Mucosa of rectum (tissue), 2 donors: ENCODE measurements at regions not wholly inside any gene's neighbourhood (a gene's known extent, or its start where the extent isn't known, plus 50 kb on each side); places are given as distances from the start of the nearest gene placed in this dataset.

Source experiments
- H3K27ac ChIP-seq, 2 donors: one replicate each; pipeline ENCODE4 v1.7.0; 2013; ENCODE audit warnings: inconsistent platforms in 2 of 2, low read depth in 2 of 2, low read length in 2 of 2
- H3K27me3 ChIP-seq, 2 donors: one replicate each; pipeline ENCODE4 v1.7.0; 2013; ENCODE audit warnings: low read length in 2 of 2; ENCODE audit not compliant: control insufficient read depth in 2 of 2, insufficient read depth in 2 of 2
- H3K36me3 ChIP-seq, 2 donors: one replicate each; pipeline ENCODE4 v1.7.0; 2013; ENCODE audit warnings: low read length in 2 of 2; ENCODE audit not compliant: control insufficient read depth in 2 of 2, insufficient read depth in 2 of 2
- H3K4me1 ChIP-seq, 2 donors: one replicate each; pipeline ENCODE4 v1.7.0; 2013; ENCODE audit warnings: low read length in 2 of 2, mild to moderate bottlenecking in 1 of 2; ENCODE audit not compliant: control insufficient read depth in 2 of 2, insufficient read depth in 2 of 2
- H3K4me3 ChIP-seq, 2 donors: one replicate each; pipeline ENCODE4 v1.7.0; 2013; ENCODE audit warnings: low read length in 2 of 2
- H3K9ac ChIP-seq, 2 donors: one replicate each; pipeline ENCODE4 v1.7.0; 2013; ENCODE audit warnings: low read length in 2 of 2, low read depth in 1 of 2, mild to moderate bottlenecking in 1 of 2
- H3K9me3 ChIP-seq, 2 donors: one replicate each; pipeline ENCODE4 v1.7.0; 2013; ENCODE audit warnings: low read length in 2 of 2; ENCODE audit not compliant: control insufficient read depth in 2 of 2
- donor health status: healthy.
- donor health status: Normal muscosa, but diverticular disease.

DNA sequence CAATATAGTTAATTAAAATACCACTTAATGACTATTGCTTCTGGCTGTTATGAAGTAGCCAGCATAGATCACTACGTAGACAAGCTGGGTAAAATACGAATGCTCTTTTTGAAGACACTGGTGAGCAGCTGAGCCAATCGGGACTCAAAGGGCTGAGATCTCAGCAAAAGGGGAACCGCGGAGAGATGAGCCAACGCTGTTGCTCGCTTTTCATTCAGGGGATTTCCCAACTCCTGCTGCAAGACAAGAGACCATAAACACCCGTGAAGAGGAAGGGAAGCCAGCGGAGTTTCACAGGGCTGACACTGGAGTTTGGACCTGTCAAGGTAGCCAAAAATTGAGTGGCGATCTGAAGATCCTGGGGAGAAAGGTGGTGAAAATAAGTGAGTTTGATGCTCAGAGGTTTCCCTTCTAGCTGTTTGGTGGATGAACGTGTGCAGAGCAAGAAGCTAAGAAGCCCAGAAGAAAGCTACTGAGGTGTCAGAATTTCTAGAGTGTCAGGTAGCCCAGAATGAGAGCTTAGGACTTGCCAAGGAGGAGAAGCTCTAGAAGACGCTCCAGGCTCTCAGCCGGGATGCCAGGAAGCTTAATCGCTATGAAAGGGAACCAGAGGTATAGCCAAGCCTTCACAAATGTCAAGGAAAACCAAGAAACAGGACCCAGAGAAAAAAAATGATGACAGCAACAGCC lies 79.6 kb upstream of the RNU6ATAC start:
- Histone ChIP-seq H3K9me3 (no peaks in the 10 kb centered on the region), H3K27me3 (peaks cover 0 to 15% of the 10 kb centered on the region in 2 donors), H3K4me3 (no peak overlapping the region), H3K36me3 (no peaks in the 10 kb centered on the region), H3K9ac (no peak overlapping the region), H3K4me1 (no peaks in the 10 kb centered on the region), H3K27ac (no peak overlapping the region)

DNA sequence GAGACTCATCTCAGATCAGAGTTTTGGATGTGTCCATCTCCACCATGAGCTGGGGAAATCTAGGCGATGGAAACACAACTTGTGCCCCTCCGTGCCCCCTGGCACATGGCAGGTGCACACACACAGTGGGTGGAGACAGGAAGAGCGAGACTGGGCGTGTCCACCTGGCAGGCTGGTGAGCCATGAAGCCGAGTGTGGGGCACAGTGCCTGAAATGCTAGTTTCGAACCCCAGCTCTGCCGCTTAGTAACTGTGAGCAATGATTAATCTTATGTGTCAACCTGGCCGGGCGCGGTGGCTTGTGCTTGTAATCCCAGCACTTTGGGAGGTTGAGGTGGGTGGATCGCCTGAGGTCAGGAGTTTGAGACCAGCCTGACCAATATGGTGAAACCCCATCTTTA lies 80.8 kb upstream of the RNU6ATAC start:
- no peaks in the 10 kb centered on the region for H3K36me3 ChIP-seq
- H3K27me3 ChIP-seq, result peaks cover 0 to 15% of the 10 kb centered on the region in 2 donors
- no peaks in the 10 kb centered on the region for H3K4me1 ChIP-seq
- H3K27ac ChIP-seq, result no peak overlapping the region
- no peaks in the 10 kb centered on the region for H3K9me3 ChIP-seq
- H3K9ac ChIP-seq, result no peak overlapping the region
- H3K4me3 ChIP-seq, result no peak overlapping the region

DNA sequence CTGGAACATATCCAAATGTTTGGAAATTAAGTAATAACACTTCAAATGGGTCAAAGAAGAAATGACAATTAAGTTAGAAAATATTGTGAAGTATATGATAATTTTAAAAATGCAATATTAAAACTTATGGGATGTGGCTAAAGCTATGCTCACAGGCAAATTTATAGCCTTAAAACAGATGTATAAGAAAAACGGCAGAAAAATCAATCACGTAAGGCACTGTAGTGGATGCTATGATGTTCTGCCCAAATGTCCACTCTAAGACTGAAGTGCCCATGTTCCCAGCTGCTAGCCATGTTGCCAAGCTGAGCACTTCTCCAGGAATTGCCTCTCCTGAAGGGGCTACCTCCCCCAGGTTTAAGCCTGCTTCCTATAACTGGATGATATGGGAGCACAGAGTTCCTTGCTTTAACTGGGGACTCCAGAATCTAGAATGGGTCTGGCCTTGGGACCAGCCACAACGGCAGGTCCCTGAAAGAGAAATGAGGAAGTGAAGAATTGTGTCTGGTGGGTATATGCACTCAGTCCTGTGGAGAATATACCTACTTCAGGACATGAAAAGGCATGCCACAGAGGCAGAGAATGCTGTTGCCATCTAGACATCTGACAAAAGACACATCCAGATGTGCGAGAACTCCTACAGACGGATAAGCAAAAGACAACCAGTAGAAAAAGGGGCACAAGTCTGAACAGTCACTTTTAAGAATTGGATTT lies 78.2 kb upstream of the RXRA start:
- Histone ChIP-seq H3K9ac (no peak overlapping the region), H3K4me3 (no peak overlapping the region), H3K4me1 (no peaks in the 10 kb centered on the region), H3K9me3 (no peaks in the 10 kb centered on the region), H3K36me3 (no peaks in the 10 kb centered on the region), H3K27me3 (peaks cover 0 to 12% of the 10 kb centered on the region in 2 donors), H3K27ac (no peak overlapping the region)

DNA sequence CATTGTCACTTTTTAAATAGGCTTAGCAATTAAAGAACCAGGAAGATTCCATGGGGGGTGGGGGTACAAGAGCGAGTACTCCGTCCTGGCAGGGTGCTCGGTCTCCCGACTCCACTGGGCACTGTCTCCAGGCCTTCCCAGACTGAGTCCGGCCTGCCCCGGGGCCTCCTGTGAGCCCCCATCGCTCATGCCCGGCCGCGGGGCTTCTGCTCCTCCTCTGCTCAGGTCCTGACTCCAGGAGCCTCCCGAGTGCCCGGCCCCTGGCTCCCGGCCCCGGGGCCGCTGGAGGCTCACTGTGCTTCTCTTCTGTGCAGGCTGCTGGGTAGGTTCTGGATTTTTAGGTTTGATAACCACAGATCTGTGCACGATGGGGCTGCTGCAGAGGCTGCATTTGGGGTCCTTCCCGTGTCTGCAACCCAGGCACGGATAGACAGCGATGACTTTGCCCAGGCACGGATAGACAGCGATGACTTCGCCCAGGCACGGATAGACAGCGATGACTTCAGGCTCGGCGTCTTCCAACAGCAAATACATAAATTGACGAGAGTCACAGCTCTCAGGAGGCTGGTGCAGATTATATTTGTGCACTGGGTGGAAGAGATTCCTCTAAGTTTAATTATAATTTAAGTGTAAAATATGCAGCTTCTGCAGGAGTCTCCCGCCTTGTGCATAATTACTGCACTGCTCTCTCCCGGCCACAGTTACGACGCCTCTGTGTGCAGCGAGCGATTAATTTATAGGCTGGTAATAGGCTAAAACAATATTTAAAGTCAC lies 74.8 kb upstream of the RXRA start:
- no peak overlapping the region for H3K27ac ChIP-seq

DNA sequence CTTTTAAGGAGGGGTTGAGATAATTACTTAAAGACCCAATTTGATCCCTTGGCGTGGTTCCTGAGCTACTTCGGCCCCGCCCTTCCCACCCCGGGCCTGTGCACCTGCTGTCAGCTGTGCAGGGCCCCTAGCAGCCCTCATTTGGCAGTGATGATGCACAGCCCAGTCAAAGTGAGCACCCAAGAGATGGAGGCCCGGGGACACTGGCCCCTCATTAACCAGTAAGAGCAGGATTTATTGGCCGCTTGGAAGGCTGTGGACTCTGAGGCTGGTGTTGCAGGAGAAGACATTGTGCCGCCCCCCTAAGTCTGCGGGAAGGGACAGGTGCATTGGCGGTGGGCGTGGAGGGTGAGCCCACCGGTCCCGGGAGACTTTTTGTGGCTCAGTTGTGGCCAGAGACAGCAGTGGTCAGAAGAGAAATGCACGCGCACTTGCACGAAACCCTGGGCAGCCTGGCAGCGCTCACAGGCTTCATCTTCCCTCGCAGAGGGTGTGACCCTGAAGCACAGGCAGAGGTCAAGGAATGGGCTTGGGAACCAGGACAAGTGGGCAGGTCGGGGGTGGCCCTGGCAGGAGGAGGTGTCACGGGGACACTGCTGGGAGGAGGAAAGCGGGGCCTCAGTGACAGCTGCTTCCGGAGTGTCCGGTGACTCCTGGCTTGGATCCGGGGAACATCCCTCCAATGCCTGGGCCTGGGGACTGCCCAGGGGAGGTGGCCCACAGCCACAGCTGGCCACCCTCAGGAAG lies 74.0 kb upstream of the RXRA start:
- Histone ChIP-seq H3K36me3 (no peaks in the 10 kb centered on the region), H3K4me1 (no peaks in the 10 kb centered on the region), H3K27ac (no peak overlapping the region), H3K27me3 (peaks cover 0 to 3% of the 10 kb centered on the region in 2 donors), H3K9ac (no peak overlapping the region), H3K9me3 (no peaks in the 10 kb centered on the region), H3K4me3 (no peak overlapping the region)

More for the DNA sequence above, 74.8 kb upstream of the RXRA start:
- Histone ChIP-seq H3K4me1 (no peaks in the 10 kb centered on the region), H3K36me3 (no peaks in the 10 kb centered on the region), H3K27me3 (peaks cover 0 to 3% of the 10 kb centered on the region in 2 donors), H3K4me3 (no peak overlapping the region), H3K9me3 (no peaks in the 10 kb centered on the region), H3K9ac (no peak overlapping the region)

DNA sequence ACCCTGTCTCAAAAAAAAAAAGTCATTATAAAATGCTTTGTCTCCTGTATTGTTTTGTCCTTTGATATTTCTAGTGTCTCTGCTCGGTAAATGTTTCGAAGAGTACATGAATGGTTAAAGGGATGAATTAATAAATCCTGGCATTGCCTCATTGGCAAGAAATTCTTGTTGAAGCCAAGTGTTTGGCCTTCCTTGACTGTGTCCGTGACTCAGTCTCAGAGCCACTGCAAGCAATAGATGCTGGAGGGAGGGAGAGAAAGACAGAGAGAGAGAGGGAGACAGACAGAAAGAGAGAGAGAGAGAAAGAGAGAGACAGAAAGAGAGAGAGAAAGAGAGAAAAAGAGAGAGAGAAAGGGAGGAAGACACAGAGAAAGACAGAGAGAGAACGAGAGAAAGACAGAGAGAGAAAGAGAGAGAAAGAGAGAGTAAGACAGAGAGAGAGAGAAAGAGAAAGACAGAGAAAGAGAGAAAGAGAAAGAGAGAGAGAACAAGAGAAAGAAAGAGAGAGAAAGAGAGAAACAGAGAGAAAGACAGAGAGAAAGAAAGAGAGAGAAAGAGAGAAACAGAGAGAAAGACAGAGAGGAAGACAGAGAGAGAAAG lies 72.5 kb upstream of the RXRA start:
- Histone ChIP-seq H3K27me3 (peaks cover 0 to 3% of the 10 kb centered on the region in 2 donors), H3K36me3 (no peaks in the 10 kb centered on the region), H3K9me3 (no peaks in the 10 kb centered on the region), H3K9ac (no peak overlapping the region), H3K4me1 (no peaks in the 10 kb centered on the region), H3K27ac (no peak overlapping the region), H3K4me3 (no peak overlapping the region)

DNA sequence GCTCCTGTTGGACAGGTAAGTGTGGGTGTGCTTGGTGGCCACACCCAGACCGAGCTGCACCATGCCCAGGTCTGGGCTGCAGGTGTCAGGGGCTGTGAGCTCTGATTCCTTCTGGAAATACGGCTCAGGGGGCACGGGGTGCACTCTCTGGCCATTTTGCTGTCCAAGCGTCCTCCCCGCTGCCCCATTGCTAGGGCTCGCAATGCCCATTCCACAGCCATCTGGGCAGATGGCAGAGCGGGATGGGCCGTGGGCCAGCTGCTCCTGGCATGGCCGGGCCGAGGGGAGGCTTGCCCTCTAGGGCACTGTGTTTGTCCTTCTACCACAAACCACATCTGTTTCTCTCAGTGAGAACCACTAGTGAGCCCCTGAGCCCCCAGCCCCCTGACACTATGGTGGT lies 67.9 kb upstream of the RXRA start:
- no peak overlapping the region for H3K27ac ChIP-seq
- peaks cover 4 to 5% of the 10 kb centered on the region in 2 donors for H3K27me3 ChIP-seq
- no peak overlapping the region for H3K4me3 ChIP-seq
- no peaks in the 10 kb centered on the region for H3K9me3 ChIP-seq
- no peaks in the 10 kb centered on the region for H3K4me1 ChIP-seq
- H3K9ac ChIP-seq, result no peak overlapping the region
- no peaks in the 10 kb centered on the region for H3K36me3 ChIP-seq

DNA sequence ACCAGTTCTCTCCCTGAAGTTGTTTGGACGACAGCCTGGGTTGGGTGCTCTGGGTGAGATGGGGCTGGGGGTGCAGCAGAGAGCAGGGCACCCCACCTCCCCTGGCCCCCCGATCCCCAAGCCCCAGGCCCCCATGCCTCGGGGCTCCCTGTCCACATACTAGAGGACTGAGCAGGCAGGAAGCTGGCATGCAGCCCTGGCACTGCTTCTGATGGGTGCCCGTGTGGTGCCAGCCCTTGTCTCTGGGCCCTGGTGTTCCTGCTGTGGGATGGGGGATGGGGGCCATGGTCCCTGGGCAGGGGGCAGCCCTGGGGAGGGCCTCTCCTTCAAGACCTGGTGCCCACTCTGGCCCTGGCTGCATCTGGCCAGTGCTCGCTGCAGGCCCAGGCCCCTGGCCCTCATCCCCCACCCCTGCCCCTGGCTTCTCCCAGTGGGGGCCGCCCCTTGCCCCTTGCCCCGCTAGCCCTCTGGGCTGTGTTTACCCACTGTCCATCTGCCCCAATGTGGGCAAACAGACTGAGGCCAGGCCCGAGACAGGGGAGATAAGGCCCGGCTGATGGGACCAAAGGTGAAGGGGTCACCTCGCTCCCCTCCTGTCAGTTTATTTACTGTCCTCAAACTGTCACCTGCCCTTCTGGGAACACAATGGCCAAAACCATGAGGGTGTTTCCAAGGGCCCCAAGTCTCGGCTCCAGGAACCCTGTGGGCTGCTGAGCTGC lies 67.3 kb upstream of the RXRA start:
- no peaks in the 10 kb centered on the region for H3K9me3 ChIP-seq
- no peak overlapping the region for H3K9ac ChIP-seq
- H3K4me3 ChIP-seq, result no peak overlapping the region
- no peaks in the 10 kb centered on the region for H3K36me3 ChIP-seq
- H3K27ac ChIP-seq, result no peak overlapping the region
- peaks cover 2 to 10% of the 10 kb centered on the region in 2 donors for H3K27me3 ChIP-seq
- no peaks in the 10 kb centered on the region for H3K4me1 ChIP-seq

DNA sequence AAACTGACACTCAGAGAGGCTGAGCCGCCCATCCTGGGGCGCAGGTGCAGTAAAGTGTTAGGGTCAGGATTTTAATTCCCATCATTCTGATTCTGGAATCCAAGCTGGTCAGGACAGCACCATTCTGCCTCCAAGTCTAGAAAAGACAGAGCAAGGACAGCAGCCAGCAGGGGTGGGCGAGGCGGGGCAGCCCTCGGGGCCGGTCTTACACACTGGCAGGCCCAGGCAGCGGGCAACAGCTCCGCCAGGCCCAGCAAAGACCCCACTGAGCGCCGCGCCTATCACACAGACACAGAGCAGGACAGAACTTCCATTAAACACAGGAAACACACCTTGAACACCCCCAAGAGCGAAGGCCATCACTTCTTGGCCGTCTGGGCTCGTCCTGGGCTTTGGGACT lies 66.5 kb upstream of the RXRA start:
- Histone ChIP-seq H3K4me1 (no peaks in the 10 kb centered on the region), H3K27ac (no peak overlapping the region), H3K4me3 (no peak overlapping the region), H3K9me3 (no peaks in the 10 kb centered on the region), H3K27me3 (peaks cover 7 to 16% of the 10 kb centered on the region in 2 donors), H3K36me3 (no peaks in the 10 kb centered on the region), H3K9ac (no peak overlapping the region)
